IMR-90 (cell line): ENCODE measurements at regions not wholly inside any gene's neighbourhood (a gene's known extent, or its start where the extent isn't known, plus 50 kb on each side); places are given as distances from the start of the nearest gene placed in this dataset.
A peak's percentile ranks its signal among the peaks of the same experiment; 100 is the strongest.

ENCODE experiments used
- ATAC-seq: fragments of 200-7000 bp; cut with Tn5 transposase; 2 replicates; pipeline ENCODE4 v1.9.1; 2020; ENCODE audit warnings: low read depth, mild to moderate bottlenecking, moderate library complexity
- BruUV-seq: library from RNA; stranded (reverse); fragments of 400-500 nt; replicated peaks from 2 replicates; lab custom pipeline; 2021; lab: Mats Ljungman, UMichigan
- CTCF ChIA-PET: fragments of 300-600 bp; formaldehyde crosslinking; extraction: SDS; loops from one replicate; lab custom pipeline; 2021; ENCODE audit warnings: antibody characterized with exemption; lab: Yijun Ruan, JAX
- POLR2A ChIA-PET: fragments of 300-600 bp; sonication (Branson Sonifier 250); formaldehyde crosslinking; loops from one replicate; lab custom pipeline; 2022; ENCODE audit warnings: antibody characterized with exemption; ENCODE audit not compliant: unreplicated experiment; lab: Charles Lee
- DNase-seq: peaks from one replicate; pipeline ENCODE4 v3.0.0; 2013
- H2AFZ ChIP-seq: replicated peaks from 2 replicates; pipeline ENCODE3; 2013; ENCODE audit warnings: low read length, mild to moderate bottlenecking; ENCODE audit not compliant: poor library complexity
- H2AK5ac ChIP-seq: 2 replicates; pipeline ENCODE4 v1.6.1; 2013; ENCODE audit warnings: low read depth, low read length, inconsistent platforms
- H2AK9ac ChIP-seq: replicated peaks from 2 replicates; pipeline ENCODE3; 2013; ENCODE audit warnings: mild to moderate bottlenecking, low read depth, low read length, moderate library complexity; ENCODE audit not compliant: poor library complexity
- H2BK120ac ChIP-seq: 2 replicates; pipeline ENCODE4 v1.6.1; 2013; ENCODE audit warnings: low read depth, low read length, inconsistent platforms
- H2BK15ac ChIP-seq: 3 replicates; pipeline ENCODE4 v1.6.1; 2013; ENCODE audit warnings: low read depth, low read length, inconsistent platforms
- H2BK20ac ChIP-seq: 2 replicates; pipeline ENCODE4 v1.6.1; 2013; ENCODE audit warnings: low read depth, mild to moderate bottlenecking, inconsistent platforms, low read length, moderate library complexity
- H2BK5ac ChIP-seq: 2 replicates; pipeline ENCODE4 v1.6.1; 2013; ENCODE audit warnings: mild to moderate bottlenecking, low read depth, low read length, inconsistent platforms; ENCODE audit not compliant: poor library complexity, severe bottlenecking
- H3K14ac ChIP-seq: replicated peaks from 2 replicates; pipeline ENCODE4 v1.6.1; 2013; ENCODE audit warnings: low read depth, low read length, inconsistent platforms
- H3K18ac ChIP-seq: 2 replicates; pipeline ENCODE4 v1.6.1; 2013; ENCODE audit warnings: low read depth, low read length, control low read depth
- H3K23ac ChIP-seq: 2 replicates; pipeline ENCODE4 v1.6.1; 2013; ENCODE audit warnings: low read depth, low read length, inconsistent platforms
- H3K27ac ChIP-seq: 2 replicates; pipeline ENCODE4 v1.5.1; 2013; ENCODE audit warnings: mild to moderate bottlenecking, control low read depth, low read length; ENCODE audit not compliant: insufficient read depth
- H3K27me3 ChIP-seq: 2 replicates; pipeline ENCODE4 v1.6.1; 2013; ENCODE audit warnings: low read length; ENCODE audit not compliant: control insufficient read depth, insufficient read depth
- H3K36me3 ChIP-seq: 2 replicates; pipeline ENCODE4 v1.6.1; 2013; ENCODE audit warnings: low read length, mixed read lengths; ENCODE audit not compliant: control insufficient read depth, insufficient read depth
- H3K4ac ChIP-seq: 2 replicates; pipeline ENCODE4 v1.6.1; 2013; ENCODE audit warnings: low read depth, low read length, inconsistent platforms
- H3K4me1 ChIP-seq: 2 replicates; pipeline ENCODE4 v1.6.1; 2013; ENCODE audit warnings: low read length, mixed read lengths; ENCODE audit not compliant: control insufficient read depth, insufficient read depth
- H3K4me2 ChIP-seq: 2 replicates; pipeline ENCODE4 v1.6.1; 2013; ENCODE audit warnings: low read depth, mild to moderate bottlenecking, control low read depth, low read length, moderate library complexity
- H3K4me3 ChIP-seq: 2 replicates; pipeline ENCODE4 v1.5.1; 2013; ENCODE audit warnings: low read depth, mild to moderate bottlenecking, control low read depth, low read length, moderate library complexity; ENCODE audit not compliant: insufficient read depth
- H3K56ac ChIP-seq: 2 replicates; pipeline ENCODE4 v1.6.1; 2013; ENCODE audit warnings: low read length, inconsistent platforms; ENCODE audit not compliant: insufficient read depth; ENCODE audit errors: extremely low read depth
- H3K79me1 ChIP-seq, 2 experiments: 2 replicates each; pipeline ENCODE4 v1.6.1; 2013; ENCODE audit warnings: low read length in 2 of 2, inconsistent platforms in 1 of 2, low read depth in 1 of 2
- H3K9ac ChIP-seq: 2 replicates; pipeline ENCODE4 v1.6.1; 2013; ENCODE audit warnings: low read depth, low read length, control low read depth
- H3K9me1 ChIP-seq: 2 replicates; pipeline ENCODE4 v1.6.1; 2013; ENCODE audit warnings: low read length, inconsistent platforms; ENCODE audit not compliant: insufficient read depth
- H3K9me3 ChIP-seq: 2 replicates; pipeline ENCODE4 v1.6.1; 2013; ENCODE audit warnings: low read length; ENCODE audit not compliant: control insufficient read depth, insufficient read depth
- H4K20me1 ChIP-seq: 2 replicates; pipeline ENCODE4 v1.6.1; 2013; ENCODE audit warnings: low read length, inconsistent platforms; ENCODE audit not compliant: insufficient read depth
- H4K5ac ChIP-seq: 2 replicates; pipeline ENCODE4 v1.6.1; 2013; ENCODE audit warnings: mild to moderate bottlenecking, low read depth, low read length, control low read depth
- H4K8ac ChIP-seq, 2 experiments: 2 replicates each; pipeline ENCODE4 v1.6.1; 2013; ENCODE audit warnings: low read depth in 2 of 2, low read length in 2 of 2, control low read depth in 1 of 2, inconsistent platforms in 1 of 2
- H4K91ac ChIP-seq: 2 replicates; pipeline ENCODE4 v1.6.1; 2013; ENCODE audit warnings: low read depth, low read length, inconsistent platforms; ENCODE audit not compliant: insufficient read depth
- CHD1 ChIP-seq: IDR thresholded peaks from 2 replicates; pipeline ENCODE4 v1.6.1; 2012; ENCODE audit warnings: low read depth, low read length, improper control_type of control experiment
- FOS ChIP-seq: fragments of 150-350 bp; IDR thresholded peaks from 2 replicates; pipeline ENCODE4 v1.6.1; 2016; ENCODE audit warnings: low read depth, low read length
- MXI1 ChIP-seq: IDR thresholded peaks from 2 replicates; pipeline ENCODE4 v1.6.1; 2012; ENCODE audit warnings: low read depth, mild to moderate bottlenecking, low read length, moderate library complexity, borderline replicate concordance
- POLR2A ChIP-seq: IDR thresholded peaks from 2 replicates; pipeline ENCODE4 v1.6.1; 2012; ENCODE audit warnings: mild to moderate bottlenecking, low read depth, low read length
- RAD21 ChIP-seq: IDR thresholded peaks from 2 replicates; pipeline ENCODE4 v1.6.1; 2012; ENCODE audit warnings: low read length, improper control_type of control experiment
- RCOR1 ChIP-seq: IDR thresholded peaks from 2 replicates; pipeline ENCODE4 v1.6.1; 2012; ENCODE audit warnings: mild to moderate bottlenecking, low read length, improper control_type of control experiment; ENCODE audit not compliant: insufficient replicate concordance
- SMC3 ChIP-seq: fragments of 150-350 bp; IDR thresholded peaks from 2 replicates; pipeline ENCODE4 v1.6.1; 2016; ENCODE audit warnings: low read depth, mild to moderate bottlenecking, antibody characterized with exemption, low read length, moderate library complexity
- USF2 ChIP-seq: fragments of 150-350 bp; IDR thresholded peaks from 2 replicates; pipeline ENCODE4 v1.6.1; 2017; ENCODE audit warnings: mild to moderate bottlenecking, antibody characterized with exemption, low read length, low read depth
- WGBS, 2 experiments: methylation state at CpG; one replicate each; pipeline versions ENCODE4 v1.1.5 to v1.1.7; 2013; ENCODE audit warnings: missing lambda C conversion rate in 2 of 2; ENCODE audit not compliant: insufficient read length in 1 of 2; ENCODE audit errors: extremely low coverage in 2 of 2; 5-methylcytosine and 5-hydroxymethylcytosine counted together
- dilution Hi-C: fragments of 300-500 bp; cut with HindIII; formaldehyde crosslinking; loops from one replicate; pipeline ENCODE4 v1.14.3; 2018; ENCODE audit warnings: low sequenced_read_pairs; ENCODE audit not compliant: unreplicated experiment
- in situ Hi-C: fragments of 300-500 bp; cut with MboI; formaldehyde crosslinking; loops from 3 replicates; pipeline ENCODE4 v1.14.3; 2019; ENCODE audit warnings: low sequenced_read_pairs, inconsistent platforms, mixed read lengths
- intact Hi-C: fragments of 100-400 bp; cut with micrococcal nuclease; formaldehyde crosslinking; loops from 2 replicates; pipeline ENCODE4 v1.10.0; 2022

GRCh38 chr1:59081795-59082194, 215.1 kb upstream of the FGGY start:
- H4K20me1 ChIP-seq = no peaks in the 10 kb centered on the region
- H3K56ac ChIP-seq = no peak overlapping the region
- H3K14ac ChIP-seq = no peak overlapping the region; the same call in 1 of the 2 replicates
- no peak for DNase-seq
- dilution Hi-C loops (no loop called here), intact Hi-C loops (no loop called here), in situ Hi-C loops (no loop called here)
- H3K27ac ChIP-seq = no peak overlapping the region
- H3K23ac ChIP-seq = no peak overlapping the region
- H2BK15ac ChIP-seq = no peak overlapping the region
- H3K4ac ChIP-seq = peak overlapping the region; percentile 27; the same call in 1 of the 2 replicates
- WGBS, 2 experiments = no CpG with 5 or more reads among the region's 5 CpGs
- no peak for TF ChIP-seq MXI1
- no peak for TF ChIP-seq POLR2A
- TF ChIP-seq CHD1 = no peak
- no peak for TF ChIP-seq RAD21
- no peak for TF ChIP-seq RCOR1
- no peak for TF ChIP-seq USF2
- TF ChIP-seq FOS = no peak
- TF ChIP-seq SMC3 = no peak
- H2AK5ac ChIP-seq = no peak overlapping the region
- peaks cover 8% of the 10 kb centered on the region for H3K4me1 ChIP-seq
- no peak overlapping the region for H4K8ac ChIP-seq
- no peak overlapping the region for H4K5ac ChIP-seq
- H3K18ac ChIP-seq = no peak overlapping the region
- no peaks in the 10 kb centered on the region for H3K9me3 ChIP-seq
- no peaks in the 10 kb centered on the region for H3K27me3 ChIP-seq
- ATAC-seq = no peak
- no peaks in the 10 kb centered on the region for H3K36me3 ChIP-seq
- no peak overlapping the region for H4K91ac ChIP-seq
- ChIA-PET CTCF (no interaction called here), POLR2A (no interaction called here)
- peak overlapping the region; percentile 77 for H2AFZ ChIP-seq
- H2BK5ac ChIP-seq = no peak overlapping the region
- no peak overlapping the region for H2AK9ac ChIP-seq
- peaks cover 5% of the 10 kb centered on the region for H3K9me1 ChIP-seq
- no peak overlapping the region for H3K4me2 ChIP-seq
- H3K79me1 ChIP-seq = no peaks in the 10 kb centered on the region
- no peak overlapping the region for H3K9ac ChIP-seq
- H2BK20ac ChIP-seq = no peak overlapping the region
- H3K4me3 ChIP-seq = no peak overlapping the region
- no TSS peak for BruUV-seq
- H2BK120ac ChIP-seq = peak overlapping the region; percentile 18; the same call in 1 of the 2 replicates
